ENCODE measurements at regions not wholly inside any gene's neighbourhood (a gene's known extent, or its start where the extent isn't known, plus 50 kb on each side); places are given as distances from the start of the nearest gene placed in this dataset.

- TF ChIP-seq CTCF (IDR thresholded peaks at IDR 0.05; ENCODE audit: low read length) (no peak), EZH2 (optimal IDR thresholded peaks at IDR 0.05; ENCODE audit: low read depth, low read length) (no peak), EZH2phosphoT487 (IDR thresholded peaks at IDR 0.05; ENCODE audit: low read length) (no peak)
Observed at GRCh38 chr11:90669094-90669493, 446.2 kb upstream of the CHORDC1 start.
